Anterior cingulate cortex (tissue), 58 donors: ENCODE measurements at regions not wholly inside any gene's neighbourhood (a gene's known extent, or its start where the extent isn't known, plus 50 kb on each side); places are given as distances from the start of the nearest gene placed in this dataset.
A peak's percentile ranks its signal among the peaks of the same experiment; 100 is the strongest.

Experiments
- DNase-seq, 58 donors: peaks; one replicate each; lab custom pipeline; 2025; lab: John Stamatoyannopoulos, UW

DNA sequence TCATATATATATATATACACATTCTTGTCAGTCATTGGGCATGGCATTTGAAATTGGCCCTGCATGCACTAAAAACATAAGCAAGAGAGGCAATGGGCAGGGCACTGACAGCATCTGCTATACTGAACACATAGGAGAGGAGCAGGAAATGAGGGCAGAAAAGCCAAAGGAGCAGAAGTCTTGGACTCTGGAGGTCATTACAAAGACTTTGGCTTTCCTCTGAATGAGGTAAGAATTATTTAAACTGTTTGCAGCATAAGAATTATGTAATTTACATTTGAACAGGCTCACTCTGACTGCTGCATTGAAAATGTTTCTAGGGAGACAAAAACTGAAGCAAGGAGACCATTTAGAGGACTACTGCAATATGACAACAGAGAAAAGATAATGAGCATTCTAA, 396.5 kb downstream of the PRDM5 start:
- no peak for DNase-seq

DNA sequence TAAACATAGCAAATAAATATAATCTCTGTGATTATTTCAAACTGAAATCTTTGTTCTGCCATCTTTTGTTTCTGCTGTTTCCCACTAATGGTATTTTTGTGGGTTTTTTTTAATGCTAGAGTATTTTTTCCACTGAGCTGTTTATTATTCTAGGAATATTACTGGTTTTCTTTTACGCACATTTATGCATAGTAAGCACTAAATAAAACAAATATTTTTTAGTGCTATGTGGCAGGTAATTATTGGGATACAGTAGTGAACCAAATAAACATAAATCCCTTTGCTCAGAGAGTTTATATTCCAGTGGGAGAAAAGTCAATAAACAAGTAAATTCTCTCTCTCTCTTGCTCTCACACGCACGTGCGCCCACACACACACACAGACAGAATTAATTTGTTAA, 397.4 kb downstream of the PRDM5 start:
- no peak for DNase-seq

DNA sequence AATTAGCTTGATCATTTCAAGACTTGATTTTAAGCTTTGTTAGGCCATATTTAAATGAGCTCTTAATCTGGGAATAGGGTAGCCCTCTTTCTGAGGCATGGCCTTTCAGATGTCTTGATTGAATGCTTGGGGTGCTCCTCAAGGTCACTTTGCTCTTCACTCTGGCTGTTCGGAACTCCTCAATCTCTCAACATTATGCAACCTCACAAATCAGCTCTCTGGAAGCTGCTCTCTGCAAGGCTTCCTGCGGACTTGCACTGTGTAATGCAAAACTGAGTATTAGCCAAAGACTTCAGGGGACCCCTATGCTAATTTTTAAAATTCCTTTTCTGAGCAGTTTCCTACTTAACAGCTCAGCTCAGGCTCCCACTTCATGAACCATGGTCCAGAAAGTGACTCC, 398.3 kb downstream of the PRDM5 start:
- no peak for DNase-seq

DNA sequence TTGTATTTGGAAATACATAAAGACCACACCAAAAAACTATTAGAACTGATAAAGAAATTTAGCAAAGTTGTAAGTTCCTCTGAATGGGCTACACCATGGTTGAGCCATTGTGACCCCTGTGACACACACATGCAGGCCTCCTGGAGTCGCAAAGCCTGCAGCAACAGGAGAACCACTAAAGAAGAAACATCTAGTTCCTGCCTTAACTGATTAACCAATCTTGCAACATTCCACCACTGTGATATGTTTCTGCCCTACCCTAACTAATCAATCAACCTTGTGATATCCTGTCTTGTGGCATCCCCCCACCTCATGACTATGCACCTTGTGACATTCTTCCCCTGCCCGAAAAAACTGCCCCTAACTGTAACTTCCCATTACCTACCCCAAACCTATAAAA, 401.8 kb downstream of the PRDM5 start:
- no peak for DNase-seq

DNA sequence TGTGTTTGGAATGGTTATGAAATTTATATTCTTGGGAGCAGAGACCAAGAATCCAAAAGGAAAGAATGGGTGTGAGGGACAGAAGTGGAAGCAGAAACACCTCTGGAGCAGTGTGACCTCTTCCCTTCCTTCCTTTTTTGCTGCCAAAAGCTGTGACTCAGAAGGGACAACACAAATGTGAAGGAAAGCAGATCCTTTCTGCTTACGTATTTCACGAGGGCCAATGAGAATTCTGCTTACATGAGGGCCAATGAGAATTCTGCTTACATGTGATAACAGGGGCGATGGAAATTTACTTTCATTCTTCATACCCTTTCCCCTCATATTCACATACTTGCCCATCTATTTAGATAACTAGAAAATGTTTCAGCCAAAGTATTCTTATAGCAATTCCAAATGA, 404.6 kb downstream of the PRDM5 start:
- DNase-seq: no peak

DNA sequence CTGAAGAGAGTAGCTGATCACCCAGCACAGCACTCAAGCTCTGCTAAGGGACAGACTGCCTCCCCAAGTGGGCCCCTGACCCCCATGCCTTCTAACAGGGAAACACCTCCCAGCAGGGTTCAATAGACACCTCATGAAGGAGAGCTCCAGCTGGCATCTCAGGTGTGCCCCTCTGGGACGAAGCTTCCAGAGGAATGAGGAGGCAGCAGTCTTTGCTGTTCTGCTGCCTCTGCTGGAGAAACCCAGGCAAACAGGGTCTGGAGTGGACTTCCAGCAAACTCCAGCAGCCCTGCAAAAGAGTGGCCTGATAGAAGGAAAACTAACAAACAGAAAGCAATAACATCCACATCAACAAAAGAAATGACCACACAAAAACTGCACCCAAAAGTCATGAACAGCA, 412.8 kb downstream of the PRDM5 start:
- no peak for DNase-seq

DNA sequence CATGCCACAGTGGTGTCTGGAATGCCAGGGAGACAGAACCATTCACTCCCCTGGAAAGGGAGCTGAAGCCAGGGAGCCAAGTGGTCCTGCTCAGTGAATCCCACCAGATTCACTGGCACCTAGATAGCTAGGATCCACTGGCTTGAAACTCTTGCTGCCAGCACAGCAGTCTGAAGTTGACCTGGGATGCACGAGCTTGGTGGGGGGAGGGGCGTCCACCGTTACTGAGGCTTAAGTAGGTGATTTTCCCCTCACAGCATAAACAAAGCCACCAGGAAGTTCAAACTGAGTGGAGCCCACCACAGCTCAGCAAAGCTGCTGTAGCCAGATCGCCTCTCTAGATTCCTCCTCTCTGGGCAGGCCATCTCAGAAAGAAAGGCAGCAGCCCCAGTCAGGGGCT, 413.3 kb downstream of the PRDM5 start:
- no peak for DNase-seq

DNA sequence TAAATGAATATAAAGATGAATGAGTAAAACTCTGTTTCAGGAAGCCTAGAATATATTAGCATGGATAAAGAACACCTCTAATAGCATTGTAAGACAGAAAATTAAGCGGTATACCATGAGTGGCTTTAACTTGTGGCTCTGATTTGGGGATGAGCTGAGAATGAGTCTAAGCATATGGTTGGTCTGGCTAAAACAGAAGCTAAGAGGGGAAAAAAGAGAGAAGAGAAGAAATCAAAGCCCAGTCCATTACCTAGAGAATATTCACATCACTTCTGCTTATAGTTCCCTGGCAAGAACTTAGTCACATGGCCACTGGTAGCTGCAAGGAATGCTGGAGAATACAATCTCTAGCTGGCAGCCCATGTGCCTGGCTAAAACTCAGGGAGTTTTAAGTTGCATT, 414.5 kb downstream of the PRDM5 start:
- DNase-seq: no peak

DNA sequence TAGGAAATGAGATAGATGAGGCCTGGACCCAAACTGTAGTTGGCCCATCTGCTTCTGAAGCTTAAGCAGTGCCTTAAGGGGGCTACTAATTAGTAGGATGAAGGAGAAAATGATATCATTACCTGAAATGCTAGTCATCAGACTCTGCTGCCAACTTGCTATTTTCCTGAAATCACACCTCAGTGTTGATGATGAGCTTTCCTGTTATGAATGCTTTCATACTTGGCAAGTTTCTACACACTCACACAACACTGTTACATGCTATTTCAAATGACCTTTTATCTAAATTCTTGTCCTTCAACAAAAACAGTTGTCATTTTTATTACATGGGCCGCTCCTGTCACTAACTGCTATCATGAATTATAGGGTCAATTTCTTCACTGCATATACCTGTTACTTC, 416.0 kb downstream of the PRDM5 start:
- no peak for DNase-seq

DNA sequence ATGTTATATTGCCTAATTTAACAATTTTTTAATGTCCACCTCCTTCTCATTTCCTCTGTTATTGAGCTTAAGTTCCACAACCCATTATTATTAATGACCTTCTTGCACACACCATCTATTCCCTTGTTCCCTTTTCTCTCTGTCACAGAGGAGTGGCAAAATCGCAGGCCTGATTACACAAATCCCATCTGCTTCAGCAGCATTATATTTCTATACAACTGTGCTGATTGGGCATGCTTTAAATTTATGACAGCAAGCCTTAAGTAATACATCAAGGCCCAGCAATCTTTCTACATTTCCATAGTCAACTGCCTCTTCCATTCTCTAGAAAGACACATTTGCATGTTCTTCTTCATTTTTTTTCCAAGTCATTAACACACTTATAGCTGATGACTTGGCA, 423.8 kb downstream of the PRDM5 start:
- DNase-seq: no peak

DNA sequence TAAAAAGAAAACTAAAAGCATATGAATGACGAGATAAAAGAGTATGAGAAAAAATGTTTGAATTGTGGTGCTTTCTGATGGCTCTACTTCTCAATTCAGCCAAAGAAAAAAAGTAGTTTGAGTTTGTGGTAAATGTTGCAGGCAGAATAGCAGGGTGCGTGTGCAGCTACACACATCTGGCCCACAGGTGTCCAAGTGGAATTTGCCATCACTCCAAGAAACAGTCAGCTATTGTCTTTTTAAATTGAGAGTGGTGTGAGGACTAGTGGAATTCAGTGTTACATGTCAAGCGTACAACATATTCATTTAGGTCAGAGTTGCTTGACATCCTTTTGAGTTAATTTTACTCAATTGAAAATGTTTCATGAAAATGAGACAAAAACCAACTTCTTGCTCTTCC, 424.8 kb upstream of the MAD2L1 start:
- no peak for DNase-seq

DNA sequence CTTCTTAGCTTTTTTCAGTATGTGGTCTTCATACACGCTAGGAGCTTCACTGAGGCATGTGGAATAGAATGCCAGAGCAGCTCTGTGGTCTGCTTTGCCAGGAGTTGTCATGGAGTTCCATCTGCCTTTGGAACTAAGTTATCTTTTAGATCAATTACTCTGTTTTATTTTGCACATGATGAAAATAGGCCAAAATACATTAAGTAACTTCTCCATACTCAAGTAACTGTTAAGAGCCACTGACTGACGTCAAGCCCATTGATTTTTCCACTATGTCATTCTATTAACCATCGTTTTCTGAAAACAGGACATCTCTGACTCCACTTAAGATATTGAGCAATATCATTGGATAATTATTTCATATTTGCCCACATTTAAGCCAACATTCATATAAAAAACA, 415.1 kb upstream of the MAD2L1 start:
- no peak for DNase-seq

DNA sequence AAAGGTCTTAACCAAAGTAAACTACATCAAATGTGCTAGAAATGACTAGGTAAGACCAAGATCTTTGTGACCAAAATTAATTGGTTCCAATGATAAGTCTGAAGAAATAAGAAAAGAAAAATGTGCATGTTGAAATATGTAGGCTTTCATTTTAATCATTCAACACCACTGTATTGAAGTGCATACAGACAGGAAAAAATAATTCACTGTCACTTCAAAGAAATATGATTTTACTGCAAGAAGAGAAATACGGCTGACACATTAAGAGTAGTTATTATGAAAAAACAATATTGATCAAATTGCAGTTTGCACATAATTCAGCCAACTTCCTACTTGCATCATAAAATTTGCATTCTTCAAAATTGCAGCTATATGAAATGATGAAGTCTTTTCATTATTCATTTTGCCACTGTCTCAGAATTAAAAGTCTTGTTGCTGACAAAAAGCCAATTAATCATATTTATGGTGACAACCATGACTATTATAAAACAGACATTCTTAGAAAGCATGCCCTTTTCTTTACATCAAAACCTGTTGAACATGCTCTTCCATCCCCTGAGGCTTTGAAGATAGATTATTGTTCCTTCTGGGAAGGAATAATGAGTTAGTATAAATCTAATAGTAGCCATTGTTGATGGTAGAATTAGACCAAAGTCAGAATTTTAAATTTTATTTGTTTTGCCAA, 405.9 kb upstream of the MAD2L1 start:
- no peak for DNase-seq

DNA sequence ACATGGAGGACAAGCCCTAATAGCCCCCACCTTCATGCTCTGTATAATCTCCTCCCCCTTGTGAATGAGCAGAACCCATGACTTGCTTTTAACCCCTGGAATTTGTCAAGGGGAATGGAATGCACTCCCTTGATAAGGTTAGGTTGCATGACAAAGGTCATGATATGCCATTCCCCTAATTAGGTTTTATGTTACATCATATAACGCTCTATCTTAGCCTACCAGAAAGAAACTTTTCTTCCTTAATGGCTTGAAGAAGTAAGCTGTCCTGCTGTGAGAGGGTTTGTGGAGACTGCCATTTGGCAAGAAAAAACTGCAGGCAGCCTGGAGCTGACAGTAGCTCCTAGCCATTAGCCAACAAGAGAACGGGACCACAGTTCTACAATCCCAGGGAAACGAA, 399.8 kb upstream of the MAD2L1 start:
- DNase-seq: peak in 1 of 58 donors; percentile 0

DNA sequence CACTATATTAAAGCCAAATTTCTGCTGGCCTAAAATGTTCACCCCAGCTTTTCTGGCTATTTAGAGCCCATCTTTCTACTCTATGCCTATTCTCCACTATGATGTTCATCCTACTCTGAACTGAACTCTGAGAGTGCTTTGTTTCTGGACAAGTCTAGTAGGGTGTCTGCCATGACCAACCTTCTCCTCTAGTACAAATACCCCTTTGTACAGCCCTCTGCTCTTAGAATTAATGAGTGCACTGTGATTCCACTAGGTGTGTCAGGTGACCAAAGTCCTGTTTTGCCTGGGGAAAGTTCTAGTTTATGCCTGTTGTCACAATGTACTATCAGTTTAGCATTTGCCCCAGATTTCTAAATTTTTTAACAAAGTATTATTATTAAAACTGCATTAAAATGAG, 388.1 kb upstream of the MAD2L1 start:
- no peak for DNase-seq

DNA sequence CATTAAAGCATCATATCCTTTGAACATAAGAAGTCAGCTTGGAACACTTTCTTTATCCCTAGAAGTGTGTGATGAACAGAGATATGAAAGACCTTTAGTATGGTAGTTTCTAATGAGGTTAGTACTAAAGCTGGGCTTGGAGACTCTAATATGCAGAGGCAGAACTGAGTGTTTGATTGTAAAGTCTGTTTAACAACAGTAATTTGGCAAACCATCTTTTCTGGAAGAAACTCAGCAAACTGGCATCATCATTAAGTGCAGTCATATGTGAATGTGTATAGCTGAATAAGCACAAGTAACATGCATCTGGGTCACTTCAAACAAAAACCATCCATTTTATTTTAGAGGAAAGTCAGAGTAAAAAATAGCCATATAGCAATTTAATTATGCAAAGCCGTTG, 385.9 kb upstream of the MAD2L1 start:
- DNase-seq: no peak

DNA sequence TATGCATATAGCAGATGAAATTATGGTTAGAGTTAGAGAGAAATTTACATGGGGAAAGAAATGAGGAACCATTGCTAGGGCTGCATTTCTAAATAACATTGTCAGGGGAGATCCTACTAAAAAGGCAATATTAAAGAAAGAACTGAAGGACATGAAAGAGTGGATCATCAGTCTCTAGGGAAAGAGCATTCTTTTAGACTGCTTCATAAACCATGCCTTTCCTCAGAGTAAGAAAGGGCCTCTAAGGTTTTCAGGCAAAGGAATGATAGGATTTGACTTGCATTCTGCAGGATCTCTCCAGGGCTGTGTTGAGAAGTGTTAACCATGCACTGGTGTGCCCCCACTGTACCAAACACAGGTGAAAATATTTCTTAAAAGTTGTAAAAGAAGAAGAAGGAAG, 385.4 kb upstream of the MAD2L1 start:
- no peak for DNase-seq

DNA sequence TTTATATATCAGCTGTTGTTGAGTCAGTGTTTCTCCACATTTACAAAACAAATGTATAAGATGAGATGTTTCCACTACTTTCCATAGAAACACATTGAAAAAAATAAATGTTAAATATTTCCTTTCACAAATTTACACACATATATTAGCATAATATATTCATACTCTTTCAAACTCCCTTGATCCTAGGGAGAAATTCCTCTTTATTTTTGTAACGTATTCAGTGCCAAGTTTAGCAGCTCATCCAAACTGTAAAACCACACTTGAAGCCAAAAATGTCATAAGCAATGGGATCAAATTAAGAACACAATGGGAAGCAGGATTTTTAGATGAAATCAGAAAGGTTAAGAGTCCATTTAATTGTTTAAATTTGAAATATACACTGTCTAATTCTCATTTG, 381.1 kb upstream of the MAD2L1 start:
- no peak for DNase-seq

DNA sequence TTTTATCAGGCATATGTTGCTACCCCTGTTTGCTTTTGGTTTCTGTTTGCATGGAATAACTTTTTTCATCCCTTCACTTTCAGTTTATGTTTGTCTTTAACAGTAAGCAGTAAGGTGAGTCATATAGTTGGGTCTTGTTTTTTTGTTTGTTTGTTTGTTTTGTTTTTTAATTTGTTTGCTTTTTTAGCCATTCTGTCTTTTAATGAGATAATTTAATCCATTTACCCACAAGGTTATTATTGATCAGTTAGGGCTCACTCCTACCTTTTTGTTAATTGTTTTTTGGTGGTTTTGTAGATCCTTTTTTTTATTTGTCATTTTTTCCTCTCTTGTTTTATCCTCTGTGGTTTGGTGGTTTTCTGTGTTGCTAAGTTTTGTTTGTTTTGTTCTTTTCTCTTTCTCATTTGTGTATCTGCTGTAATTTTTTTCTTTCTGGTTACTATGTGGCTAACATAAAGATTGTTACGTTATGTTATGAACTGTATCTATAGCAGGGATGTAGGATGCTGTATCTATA, 379.5 kb upstream of the MAD2L1 start:
- no peak for DNase-seq

DNA sequence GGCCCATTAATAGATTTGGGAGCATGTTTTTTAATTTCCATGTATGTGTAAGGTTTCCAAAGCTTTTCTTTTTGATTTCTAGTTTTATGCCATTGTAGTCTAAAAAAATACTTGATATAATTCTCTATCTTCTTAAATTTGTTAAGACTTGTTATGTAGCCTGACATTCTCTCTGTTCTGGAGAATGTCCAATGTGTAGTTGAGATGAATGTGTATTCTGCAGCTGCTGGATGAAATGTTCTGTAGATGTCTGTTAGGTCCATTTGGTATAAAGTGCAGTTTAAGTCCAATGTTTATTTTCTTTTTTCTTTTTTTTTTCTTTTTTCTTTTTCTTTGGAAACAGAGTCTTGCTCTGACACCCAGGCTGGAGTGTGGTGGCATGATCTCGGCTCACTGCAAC, 378.5 kb upstream of the MAD2L1 start:
- no peak for DNase-seq

DNA sequence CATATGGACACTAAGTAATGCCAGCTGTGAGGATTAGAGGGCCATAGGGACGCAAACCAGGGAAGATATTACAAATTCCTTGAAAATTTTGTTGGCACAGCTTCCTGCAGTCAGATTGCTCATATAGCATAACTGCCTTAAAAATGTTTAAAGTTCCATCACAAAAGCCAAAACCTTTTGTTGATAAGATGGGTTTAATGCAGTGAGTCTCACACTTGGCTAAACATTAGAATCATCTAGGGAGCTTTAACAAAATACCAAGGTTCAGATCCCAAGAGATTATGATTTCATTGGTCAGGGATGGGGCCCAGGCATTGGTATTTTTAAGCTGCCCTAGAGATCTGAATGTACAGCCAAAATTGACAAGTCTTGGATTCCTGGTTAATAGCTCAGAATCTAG, 376.5 kb upstream of the MAD2L1 start:
- no peak for DNase-seq

DNA sequence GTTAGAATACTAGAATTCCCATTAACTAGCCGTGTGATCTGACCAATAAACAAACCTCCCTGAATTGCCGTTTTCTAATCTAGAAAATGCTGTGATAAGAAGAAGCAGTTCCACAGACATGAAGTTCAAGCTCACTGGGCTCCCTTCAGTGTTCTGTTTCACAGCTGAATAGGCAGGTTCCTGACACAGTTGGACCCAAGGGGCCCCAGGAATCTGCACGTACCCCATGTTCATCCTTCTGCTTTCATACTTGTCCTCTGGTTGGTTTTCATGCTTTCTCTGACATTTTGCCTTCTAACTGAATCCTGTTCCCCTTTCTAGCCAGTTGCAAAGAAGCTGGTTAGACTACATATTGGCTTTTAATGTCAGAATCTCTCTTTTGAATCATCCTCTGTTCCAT, 374.1 kb upstream of the MAD2L1 start:
- DNase-seq: no peak

DNA sequence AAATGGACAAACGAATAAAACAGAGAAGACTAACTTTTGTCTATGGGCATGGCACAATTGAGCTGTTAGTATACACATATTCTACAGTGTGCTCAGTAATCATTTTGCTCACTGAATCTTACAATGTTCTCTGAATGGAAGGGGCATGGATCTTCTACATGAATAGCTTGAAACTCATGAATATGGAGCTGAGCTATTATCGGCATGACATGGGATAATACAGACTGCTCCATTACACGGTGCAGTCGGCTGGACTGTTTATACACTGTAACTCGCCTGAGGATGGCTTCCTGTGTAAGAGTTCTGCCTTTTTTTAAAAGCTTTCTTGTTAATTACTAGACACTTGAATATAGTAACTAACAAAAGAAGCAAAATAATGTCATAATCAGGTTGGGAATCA, 368.5 kb upstream of the MAD2L1 start:
- DNase-seq: no peak
